Common myeloid progenitor, CD34-positive (primary cell): ENCODE measurements at regions not wholly inside any gene's neighbourhood (a gene's known extent, or its start where the extent isn't known, plus 50 kb on each side); places are given as distances from the start of the nearest gene placed in this dataset.

Experiments
- CTCF ChIA-PET: fragments of 350-600 bp; sonication (Branson Sonifier 250); formaldehyde crosslinking; loops from one replicate; lab custom pipeline; 2021; ENCODE audit warnings: antibody characterized with exemption; lab: Charles Lee
- POLR2A ChIA-PET: fragments of 350-600 bp; sonication (Branson Sonifier 250); formaldehyde crosslinking; loops from one replicate; lab custom pipeline; 2021; ENCODE audit warnings: antibody characterized with exemption; lab: Charles Lee
- DNase-seq, 3 donors: peaks; one replicate each; pipeline versions ENCODE4 v3.0.0 to v3.0.0-alpha.2; 2013
- H3K27ac ChIP-seq, 2 experiments: 1 replicate in 1 of 2; 2 replicates in 1 of 2; pipeline ENCODE4 v1.7.0; 2013; ENCODE audit warnings: inconsistent platforms in 2 of 2, low read length in 2 of 2, mild to moderate bottlenecking in 2 of 2, low read depth in 1 of 2, moderate library complexity in 1 of 2; ENCODE audit not compliant: severe bottlenecking in 2 of 2, insufficient read depth in 1 of 2, poor library complexity in 1 of 2
- H3K27me3 ChIP-seq, 5 experiments: replicated peaks in 2 of 5; 1 replicate in 3 of 5; 2 replicates in 2 of 5; pipeline versions ENCODE4 v1.6.1 to v1.7.0; 2013; ENCODE audit warnings: low read length in 4 of 5, mild to moderate bottlenecking in 2 of 5, moderate library complexity in 2 of 5, inconsistent platforms in 1 of 5; ENCODE audit not compliant: insufficient read depth in 5 of 5, control insufficient read depth in 4 of 5
- H3K36me3 ChIP-seq, 4 experiments: 1 replicate in 2 of 4; 2 replicates in 2 of 4; pipeline versions ENCODE4 v1.6.1 to v1.7.0; 2013; ENCODE audit warnings: low read length in 3 of 4, control low read depth in 1 of 4, mild to moderate bottlenecking in 1 of 4; ENCODE audit not compliant: control insufficient read depth in 4 of 4, insufficient read depth in 4 of 4
- H3K4me1 ChIP-seq, 4 experiments: 1 replicate in 3 of 4; 2 replicates in 1 of 4; pipeline versions ENCODE4 v1.6.1 to v1.7.1; 2013; ENCODE audit warnings: low read length in 3 of 4, mild to moderate bottlenecking in 3 of 4, control low read depth in 1 of 4, inconsistent platforms in 1 of 4, moderate library complexity in 1 of 4; ENCODE audit not compliant: control insufficient read depth in 4 of 4, insufficient read depth in 4 of 4; ENCODE audit errors: control extremely low read depth in 1 of 4
- H3K4me3 ChIP-seq, 7 experiments: 1 replicate in 4 of 7; 2 replicates in 3 of 7; pipeline versions ENCODE4 v1.5.1 to v1.7.0; 2013; ENCODE audit warnings: mild to moderate bottlenecking in 7 of 7, low read length in 6 of 7, moderate library complexity in 6 of 7, inconsistent platforms in 2 of 7, low read depth in 2 of 7, control low read depth in 1 of 7; ENCODE audit not compliant: insufficient read depth in 4 of 7, control insufficient read depth in 1 of 7; ENCODE audit errors: extremely low read depth in 1 of 7
- H3K9me3 ChIP-seq, 5 experiments: 1 replicate in 4 of 5; 2 replicates in 1 of 5; pipeline versions ENCODE4 v1.6.1 to v1.7.1; 2013; ENCODE audit warnings: low read length in 4 of 5, mild to moderate bottlenecking in 2 of 5, inconsistent platforms in 1 of 5, low read depth in 1 of 5, moderate library complexity in 1 of 5; ENCODE audit not compliant: control insufficient read depth in 4 of 5, insufficient read depth in 2 of 5; ENCODE audit errors: control extremely low read depth in 1 of 5
- WGBS: methylation state at CpG from one replicate; pipeline ENCODE4 v1.1.5; 2013; ENCODE audit not compliant: insufficient coverage; 5-methylcytosine and 5-hydroxymethylcytosine counted together

DNA sequence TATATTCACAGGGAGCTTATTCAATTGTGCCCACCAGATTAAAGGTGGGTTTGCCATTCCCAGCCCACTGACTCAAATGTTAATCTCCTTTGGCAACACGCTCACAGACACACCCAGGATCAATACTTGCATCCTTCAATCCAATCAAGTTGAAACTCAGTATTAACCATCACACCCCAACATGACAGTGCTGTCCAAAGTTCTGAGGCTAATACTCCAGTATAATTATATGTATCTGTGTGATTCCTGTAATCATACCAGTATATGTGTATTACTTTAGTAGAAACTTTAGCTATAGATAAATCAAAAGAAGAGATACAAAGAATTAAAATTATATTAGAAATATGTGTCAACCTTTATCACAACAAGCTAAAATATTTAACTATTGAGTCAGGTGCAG is 1166.0 kb downstream of the ZPLD1 start:
- WGBS: no CpG with 5 or more reads among the region's 1 CpG
- ChIA-PET POLR2A (no interaction called here), CTCF (no interaction called here)

DNA sequence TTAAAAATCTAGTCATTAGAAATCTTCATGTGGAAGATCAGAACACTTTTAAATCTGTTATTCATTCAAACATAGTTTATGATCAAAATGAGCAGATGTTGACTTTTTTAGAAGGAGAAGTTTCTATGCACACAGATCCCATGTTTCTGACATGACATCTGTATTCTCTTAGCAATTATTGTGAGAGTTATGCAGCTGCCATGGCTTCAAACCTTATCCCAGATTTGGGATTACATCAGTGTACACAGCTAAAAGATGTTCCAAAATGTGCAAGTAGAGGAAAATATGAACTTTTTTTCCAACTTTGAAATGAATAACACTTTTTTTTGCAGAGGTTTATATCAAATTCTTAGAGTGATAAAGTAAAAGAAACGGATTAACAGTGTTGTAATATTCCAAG is 1166.9 kb downstream of the ZPLD1 start:
- H3K4me3 ChIP-seq: no peak overlapping the region
- no peak for DNase-seq
- no peaks in the 10 kb centered on the region for H3K27me3 ChIP-seq
- no peaks in the 10 kb centered on the region for H3K36me3 ChIP-seq
- CTCF ChIA-PET: no interaction called here
- H3K4me1 ChIP-seq: no peaks in the 10 kb centered on the region
- WGBS: no CpG with 5 or more reads among the region's 1 CpG
- POLR2A ChIA-PET: no interaction called here
- H3K27ac ChIP-seq: no peak overlapping the region
- H3K9me3 ChIP-seq: peaks cover 0 to 3% (median 0%) of the 10 kb centered on the region in 5 experiments

More for the DNA sequence above, 1166.0 kb downstream of the ZPLD1 start:
- Histone ChIP-seq H3K4me3 (no peak overlapping the region), H3K36me3 (no peaks in the 10 kb centered on the region), H3K27me3 (no peaks in the 10 kb centered on the region), H3K9me3 (peaks cover 0 to 3% (median 0%) of the 10 kb centered on the region in 5 experiments), H3K4me1 (no peaks in the 10 kb centered on the region), H3K27ac (no peak overlapping the region)
- DNase-seq: no peak

DNA sequence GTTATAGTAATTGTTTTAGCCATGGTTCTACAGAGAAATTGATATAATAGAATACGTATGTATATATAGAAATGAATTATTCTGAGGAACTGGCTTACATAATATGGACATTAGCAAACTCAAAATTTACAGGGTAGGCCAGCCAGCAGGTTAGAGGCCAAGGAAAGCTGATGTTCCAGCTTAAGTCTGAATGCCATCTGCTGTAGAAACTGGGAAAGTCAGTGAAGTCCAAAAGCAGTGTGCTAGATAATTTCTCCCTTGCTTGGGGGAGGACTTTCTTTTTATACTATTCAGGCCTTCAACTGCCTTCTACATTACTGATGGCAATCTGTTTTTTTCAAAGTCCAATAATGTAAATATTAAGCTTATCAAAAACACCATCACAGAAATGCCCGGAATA is 1174.7 kb downstream of the ZPLD1 start:
- no peaks in the 10 kb centered on the region for H3K4me1 ChIP-seq
- H3K4me3 ChIP-seq: no peak overlapping the region
- WGBS: no CpG with 5 or more reads among the region's 2 CpGs
- no peak for DNase-seq
- POLR2A ChIA-PET: no interaction called here
- H3K27ac ChIP-seq: no peak overlapping the region
- CTCF ChIA-PET: no interaction called here
- peaks cover 0 to 2% (median 0%) of the 10 kb centered on the region in 5 experiments for H3K9me3 ChIP-seq
- H3K27me3 ChIP-seq: no peaks in the 10 kb centered on the region
- no peaks in the 10 kb centered on the region for H3K36me3 ChIP-seq

DNA sequence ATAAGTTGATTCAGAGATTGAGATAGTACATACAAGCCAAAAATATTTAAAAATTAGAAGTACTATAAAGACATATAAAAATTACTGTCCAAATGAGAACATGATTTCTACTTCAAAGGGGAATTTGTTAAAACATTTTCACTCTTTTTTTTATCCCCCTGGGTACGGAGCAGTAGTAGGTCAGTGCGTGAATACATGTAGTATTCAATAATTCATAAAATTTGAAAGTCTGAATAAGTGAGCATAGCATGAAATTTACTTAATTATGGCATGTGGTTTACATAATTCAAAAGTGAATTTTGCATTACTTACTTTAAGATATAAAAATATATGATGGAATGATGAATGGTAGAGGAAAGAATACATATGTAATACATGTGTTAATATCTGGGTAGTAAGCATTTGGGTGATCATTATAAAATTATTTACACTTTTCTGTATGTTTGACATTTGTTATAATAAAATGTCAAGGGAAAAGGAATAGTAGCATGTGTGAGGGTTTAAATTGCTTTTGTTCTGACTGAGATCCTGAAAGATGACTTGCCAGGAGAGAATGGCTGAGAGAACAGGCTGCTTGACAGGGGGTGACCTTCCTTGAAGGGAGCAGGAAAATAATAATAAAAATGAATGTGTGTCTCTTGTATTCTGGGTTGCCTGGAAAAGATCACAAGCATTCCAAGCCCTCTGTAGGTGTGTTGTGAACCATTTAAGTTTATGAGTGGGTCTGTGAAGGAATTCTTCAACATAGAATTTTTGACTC is 1178.8 kb downstream of the ZPLD1 start:
- ChIA-PET CTCF (no interaction called here), POLR2A (no interaction called here)
- no peaks in the 10 kb centered on the region for H3K36me3 ChIP-seq

DNA sequence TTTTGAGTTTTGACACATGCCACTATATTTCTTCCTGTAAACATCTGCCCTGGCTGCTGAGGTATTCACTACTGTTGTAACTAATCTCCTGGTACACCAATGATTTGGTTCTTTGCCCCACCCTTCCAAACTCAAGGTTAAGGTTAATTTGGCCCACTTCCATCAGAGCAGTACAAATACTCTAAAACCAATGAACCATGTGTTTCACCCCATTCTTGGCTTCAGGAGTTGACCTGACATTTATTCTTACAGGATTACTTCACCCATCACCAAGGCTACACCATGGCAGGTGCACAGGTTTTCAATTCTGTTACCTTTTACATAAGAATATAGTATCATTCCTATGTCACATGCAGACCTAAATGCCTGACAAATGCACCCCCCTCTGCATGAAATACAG is 1179.9 kb downstream of the ZPLD1 start:
- Histone ChIP-seq H3K4me3 (no peak overlapping the region), H3K9me3 (peaks cover 0 to 6% (median 0%) of the 10 kb centered on the region in 5 experiments), H3K27ac (no peak overlapping the region), H3K36me3 (no peaks in the 10 kb centered on the region), H3K27me3 (no peaks in the 10 kb centered on the region), H3K4me1 (peaks cover 0 to 8% (median 2%) of the 10 kb centered on the region in 4 experiments)
- ChIA-PET CTCF (no interaction called here), POLR2A (no interaction called here)
- no peak for DNase-seq

More for the DNA sequence above, 1178.8 kb downstream of the ZPLD1 start:
- peaks cover 0 to 8% (median 2%) of the 10 kb centered on the region in 4 experiments for H3K4me1 ChIP-seq
- H3K27ac ChIP-seq: no peak overlapping the region
- no peak for DNase-seq
- H3K9me3 ChIP-seq: no peaks in the 10 kb centered on the region
- no peaks in the 10 kb centered on the region for H3K27me3 ChIP-seq
- H3K4me3 ChIP-seq: no peak overlapping the region
- WGBS: no CpG with 5 or more reads among the region's 2 CpGs

DNA sequence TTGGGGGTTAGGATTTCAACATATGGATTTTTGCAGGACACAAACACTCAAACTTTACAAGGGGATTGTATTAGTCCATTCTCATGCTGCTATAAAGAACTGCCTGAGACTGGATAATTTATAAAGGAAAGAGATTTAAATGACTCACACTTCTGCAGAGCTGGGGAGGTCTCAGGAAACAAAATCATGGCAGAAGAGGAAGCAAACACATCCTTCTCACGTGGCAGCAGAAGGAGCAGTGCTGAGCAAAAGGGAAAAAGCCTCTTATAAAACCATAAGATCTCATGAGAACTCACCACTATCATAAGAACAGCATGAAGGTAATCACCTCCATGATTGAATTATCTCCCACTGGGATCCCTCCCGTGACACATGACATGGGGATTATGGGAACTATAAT is 1183.1 kb downstream of the ZPLD1 start:
- Histone ChIP-seq H3K27me3 (no peaks in the 10 kb centered on the region), H3K27ac (no peak overlapping the region), H3K36me3 (no peaks in the 10 kb centered on the region), H3K4me1 (peaks cover 0 to 8% (median 3%) of the 10 kb centered on the region in 4 experiments), H3K4me3 (no peak overlapping the region), H3K9me3 (peaks cover 0 to 6% (median 0%) of the 10 kb centered on the region in 5 experiments)
- WGBS: no CpG with 5 or more reads among the region's 2 CpGs
- ChIA-PET CTCF (no interaction called here), POLR2A (no interaction called here)
- DNase-seq: peak; percentile 38 to 86 (median 80)

DNA sequence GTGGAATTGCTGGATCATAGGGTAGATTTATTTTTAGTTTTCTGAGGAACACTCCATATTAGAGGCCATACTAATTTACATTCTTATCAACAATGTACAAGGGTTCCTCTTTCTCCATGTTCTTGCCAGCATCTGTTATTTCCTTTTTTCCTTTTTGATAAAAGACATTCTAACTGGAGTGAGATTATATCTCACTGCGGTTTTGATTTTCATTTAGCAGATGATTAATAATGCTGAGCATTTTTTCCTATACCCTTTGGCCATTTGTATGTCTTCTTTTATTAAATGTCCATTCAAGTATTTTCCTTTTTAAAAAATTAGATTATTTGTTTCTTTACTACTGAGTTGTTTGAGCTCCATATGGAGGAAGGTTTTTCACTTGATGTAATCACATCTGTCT is 1189.5 kb downstream of the ZPLD1 start:
- ChIA-PET POLR2A (no interaction called here), CTCF (no interaction called here)
- Histone ChIP-seq H3K4me1 (peaks cover 4 to 18% (median 8%) of the 10 kb centered on the region in 4 experiments), H3K4me3 (peak overlapping the region in 1 of 7 experiments; percentile 20), H3K27me3 (no peaks in the 10 kb centered on the region), H3K27ac (no peak overlapping the region), H3K9me3 (peaks cover 0 to 15% (median 2%) of the 10 kb centered on the region in 5 experiments), H3K36me3 (no peaks in the 10 kb centered on the region)
- peak; percentile 11 to 57 (median 41) for DNase-seq
- no CpG with 5 or more reads among the region's 1 CpG for WGBS
